GM18520 (cell line): ENCODE measurements at regions not wholly inside any gene's neighbourhood (a gene's known extent, or its start where the extent isn't known, plus 50 kb on each side); places are given as distances from the start of the nearest gene placed in this dataset.

Experiments used
- ATAC-seq: cut with Tn5 transposase; IDR thresholded peaks from one replicate; pipeline ENCODE4 v1.9.1; 2021; ENCODE audit not compliant: unreplicated experiment

DNA sequence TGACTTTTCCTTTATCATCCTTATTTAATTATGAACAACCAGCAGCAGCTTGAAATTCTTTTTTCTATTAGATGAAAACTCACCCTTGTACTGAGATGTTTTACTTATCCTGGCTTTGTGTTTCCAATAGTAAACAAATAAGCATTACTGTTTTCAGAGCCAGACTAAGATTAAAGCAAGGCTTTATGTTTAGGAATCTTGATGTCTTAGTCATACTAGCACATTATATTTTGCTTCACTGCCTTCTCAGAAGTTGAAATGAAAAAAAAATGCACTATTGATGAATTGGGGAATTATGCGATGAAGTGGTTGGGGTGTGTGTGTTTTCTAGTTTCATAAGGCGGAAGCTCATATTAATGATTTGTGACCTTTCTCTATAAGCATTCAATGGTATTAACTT lies 301.2 kb upstream of the E2F7 start:
- no peak for ATAC-seq

DNA sequence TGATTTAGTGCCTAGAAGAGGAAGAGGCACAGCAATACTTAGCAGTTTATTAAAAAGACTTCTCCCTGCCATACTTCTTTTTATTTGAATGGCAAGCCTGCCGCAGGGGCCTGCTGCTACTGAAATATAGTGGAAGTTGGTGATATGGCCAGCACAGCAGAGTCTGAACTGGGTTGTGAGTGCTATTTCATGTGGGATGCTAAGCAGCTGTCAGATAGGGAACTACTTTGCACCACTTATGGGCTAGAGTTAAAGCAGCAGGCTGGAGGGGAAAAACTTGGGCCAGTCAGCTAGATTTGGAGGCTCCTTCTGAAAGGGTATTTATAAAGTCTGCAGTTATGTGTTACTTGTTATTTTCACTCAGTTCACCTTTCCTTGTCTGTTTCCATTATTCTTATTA lies 299.0 kb upstream of the E2F7 start:
- no peak for ATAC-seq

DNA sequence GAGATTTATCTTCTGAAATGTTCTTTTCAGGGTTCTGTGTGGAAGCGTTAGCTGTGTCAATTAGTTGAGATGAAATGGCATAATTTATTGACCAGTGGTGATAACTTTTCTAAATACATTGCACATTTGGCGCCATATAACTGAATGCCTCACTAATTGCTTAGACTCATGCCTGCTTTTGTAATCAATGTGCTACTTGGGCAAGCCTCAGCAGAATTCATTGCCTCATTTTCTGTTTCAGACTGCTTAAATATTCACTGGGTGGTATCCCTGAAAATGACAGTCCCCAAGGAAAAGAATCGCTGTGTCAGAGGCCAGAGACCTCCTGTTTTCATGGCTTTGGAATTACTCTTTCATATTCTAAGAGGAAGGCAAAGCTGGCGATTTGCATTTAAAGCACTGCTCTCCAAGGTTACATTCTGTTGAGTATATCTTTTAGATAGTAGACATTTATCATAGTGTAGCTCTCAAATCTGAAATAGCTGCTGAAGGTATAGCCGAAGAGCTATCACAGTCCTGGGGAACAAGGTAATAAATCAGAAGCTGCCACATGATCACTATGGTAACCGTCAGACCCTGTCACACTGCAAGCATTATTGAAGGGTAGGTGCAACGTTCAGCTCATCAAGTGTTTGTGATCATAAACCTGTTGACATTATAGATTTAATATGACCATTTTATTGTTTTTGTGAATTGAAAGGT lies 297.3 kb upstream of the E2F7 start:
- ATAC-seq = no peak

DNA sequence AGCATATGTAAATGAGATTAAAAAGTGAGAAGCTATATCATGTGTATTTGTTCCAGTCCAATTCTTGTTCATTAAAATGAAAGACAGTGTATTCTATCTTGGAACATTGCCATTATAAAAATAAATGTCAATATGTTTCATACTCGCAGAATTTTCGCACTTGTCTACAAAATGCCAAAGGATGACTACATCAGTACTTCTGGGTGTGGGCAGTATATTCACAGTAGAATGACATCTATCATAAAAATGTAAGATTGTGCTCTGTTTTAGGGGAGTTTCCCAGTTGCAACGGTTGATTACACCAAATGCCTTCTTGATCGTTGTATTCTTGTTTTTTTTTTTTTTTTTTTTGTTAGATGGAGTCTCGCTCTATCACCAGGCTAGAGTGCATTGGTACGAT lies 292.3 kb upstream of the E2F7 start:
- no peak for ATAC-seq

DNA sequence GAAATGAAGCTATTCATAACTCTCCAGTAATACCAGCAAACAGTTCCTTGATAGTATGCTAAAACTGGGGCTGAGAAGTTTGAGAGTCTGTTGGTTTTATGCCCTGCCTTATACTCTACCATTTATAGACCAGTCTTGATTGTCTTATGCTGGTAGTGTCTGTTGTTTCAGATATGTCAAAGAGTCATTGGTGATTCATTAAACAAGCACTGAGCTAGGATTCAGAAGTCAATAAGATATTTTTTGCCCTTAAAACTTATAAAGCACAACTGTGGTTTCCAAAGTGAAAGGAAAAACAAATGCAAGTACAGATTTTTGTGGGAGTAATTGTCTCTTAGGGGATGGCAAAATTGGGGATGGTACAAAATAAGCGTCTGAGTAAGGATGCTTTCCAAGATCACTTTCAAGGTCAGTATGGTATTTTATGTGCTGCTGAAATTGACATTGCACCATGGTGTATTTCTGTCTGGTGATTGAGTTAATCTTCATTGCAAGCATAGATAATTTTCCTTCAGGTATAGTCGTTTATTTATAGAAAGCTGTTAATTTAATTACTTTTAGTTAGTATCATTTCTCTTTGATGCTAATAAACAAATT lies 289.5 kb upstream of the E2F7 start:
- no peak for ATAC-seq

DNA sequence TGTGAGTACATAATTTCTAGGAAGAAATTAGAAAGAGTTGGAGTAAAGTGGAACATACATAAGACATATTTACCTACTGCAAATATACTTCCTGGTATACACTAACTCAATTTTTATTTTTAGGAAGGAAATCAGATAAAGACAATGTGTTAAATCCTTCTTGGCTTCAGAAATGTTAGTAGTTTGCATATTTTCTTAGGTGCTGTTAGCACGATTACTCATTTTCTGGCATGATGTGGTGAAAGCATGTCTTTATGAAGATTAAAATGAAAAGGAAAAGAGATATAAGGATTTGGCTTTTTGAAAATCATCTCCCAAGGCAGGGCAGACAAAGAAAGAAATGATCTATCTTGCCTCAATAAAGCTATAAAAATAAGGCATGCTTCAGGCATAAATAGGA lies 287.6 kb upstream of the E2F7 start:
- no peak for ATAC-seq

DNA sequence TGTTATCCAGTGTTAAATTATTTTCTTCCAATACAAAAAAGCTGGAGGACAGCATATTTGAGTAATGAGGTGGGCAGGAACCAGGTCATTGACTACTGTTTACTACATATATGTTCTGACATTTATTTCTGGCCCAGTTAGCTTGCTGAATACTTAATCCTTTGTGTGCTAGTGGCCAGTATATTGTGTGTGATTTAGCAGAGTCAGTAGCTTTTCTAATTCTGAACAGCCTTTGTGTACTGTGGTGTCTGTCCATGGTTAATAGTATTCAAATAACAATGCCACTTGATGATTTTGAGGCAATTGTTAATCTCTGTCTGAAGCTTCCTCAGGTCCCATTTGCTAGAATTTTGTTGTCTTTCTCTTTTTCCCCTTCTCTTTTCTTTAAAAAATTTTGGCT lies 286.5 kb upstream of the E2F7 start:
- ATAC-seq = no peak

DNA sequence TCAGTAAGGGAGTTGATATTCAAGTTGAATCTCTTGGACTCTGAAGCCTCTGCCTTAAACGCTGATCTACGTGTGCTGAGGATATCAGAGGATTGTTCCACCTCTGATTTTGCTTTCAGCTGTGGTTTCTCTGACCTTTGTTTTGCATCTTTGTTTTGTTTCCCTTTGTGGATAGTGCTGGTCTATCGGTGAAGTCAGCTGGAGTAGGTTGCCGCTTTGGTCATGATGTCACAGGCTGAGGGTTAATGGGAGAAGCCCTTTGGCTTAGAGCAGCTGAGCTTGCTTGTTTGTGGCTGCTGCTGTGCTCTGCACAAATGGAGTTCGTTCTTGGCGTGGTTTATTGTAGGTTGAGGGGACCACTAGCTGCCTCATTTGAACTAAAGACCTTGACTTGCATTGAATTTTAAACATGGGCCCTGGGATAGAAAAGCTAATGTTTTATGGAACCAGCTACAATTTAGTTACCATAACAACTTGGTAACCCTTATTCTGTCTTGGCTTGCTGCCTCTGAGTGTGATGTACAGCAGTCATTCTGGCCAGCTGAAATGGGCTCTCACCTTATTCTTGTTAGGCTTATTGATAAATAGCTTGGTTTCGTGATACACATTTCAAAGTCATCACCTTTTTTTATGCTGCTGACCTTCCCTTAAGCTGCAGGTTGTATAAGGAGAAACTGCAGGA lies 284.5 kb upstream of the E2F7 start:
- no peak for ATAC-seq

DNA sequence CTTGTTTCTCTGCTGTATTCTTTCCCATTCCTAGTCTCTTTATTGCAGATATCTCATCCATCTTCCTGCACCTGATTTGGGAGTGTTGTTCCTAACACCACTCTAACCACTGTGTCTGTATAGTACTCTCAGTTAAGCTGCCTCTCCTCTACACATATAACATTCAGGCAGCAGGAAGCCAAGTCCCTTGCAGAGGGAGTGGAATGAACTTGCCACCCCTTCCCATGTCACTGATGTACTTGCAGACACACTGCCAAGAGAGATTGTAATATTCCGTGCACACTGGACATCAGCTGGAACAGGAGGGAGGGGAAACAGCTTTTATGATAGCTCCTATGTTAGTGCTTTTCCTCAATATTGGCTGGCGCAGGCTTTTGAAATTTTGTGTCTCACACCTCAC lies 281.6 kb upstream of the E2F7 start:
- no peak for ATAC-seq

DNA sequence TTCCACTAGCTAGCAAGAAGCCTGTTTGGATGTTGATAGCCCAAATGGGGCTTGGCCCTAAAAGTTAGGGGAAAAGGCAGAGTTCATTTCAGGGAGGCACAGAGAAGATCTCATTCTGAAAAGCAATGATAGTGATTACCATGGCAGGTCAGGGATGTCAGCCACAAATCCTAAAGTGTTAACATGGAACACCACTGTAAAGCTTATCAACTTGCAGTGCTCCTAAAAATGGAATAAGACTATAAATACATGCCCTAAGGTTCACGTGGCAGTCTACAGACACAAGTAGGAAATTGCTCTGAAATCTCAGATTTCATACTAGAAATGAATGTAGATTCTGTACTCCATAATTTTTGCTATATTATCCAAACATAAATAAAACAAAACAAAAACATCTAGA lies 280.0 kb upstream of the E2F7 start:
- no peak for ATAC-seq

DNA sequence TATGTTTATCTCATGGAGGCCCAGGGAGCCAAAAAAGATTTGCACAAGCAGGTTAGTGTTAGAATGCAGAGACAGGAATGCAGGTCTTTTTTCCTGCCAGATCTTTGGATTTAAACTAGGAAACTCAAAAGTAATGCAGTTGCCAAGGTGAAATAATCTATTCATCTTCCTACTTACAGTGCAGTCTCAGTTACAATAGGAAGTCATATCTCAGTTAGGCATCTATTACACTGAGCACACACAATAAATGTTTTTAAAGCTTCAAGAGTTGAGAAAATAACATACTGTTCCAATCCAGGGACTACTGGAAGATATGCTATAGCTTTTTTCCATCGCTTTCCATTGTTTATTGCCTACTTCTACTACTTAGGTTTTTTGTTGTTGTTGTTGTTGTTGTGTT lies 279.3 kb upstream of the E2F7 start:
- no peak for ATAC-seq

DNA sequence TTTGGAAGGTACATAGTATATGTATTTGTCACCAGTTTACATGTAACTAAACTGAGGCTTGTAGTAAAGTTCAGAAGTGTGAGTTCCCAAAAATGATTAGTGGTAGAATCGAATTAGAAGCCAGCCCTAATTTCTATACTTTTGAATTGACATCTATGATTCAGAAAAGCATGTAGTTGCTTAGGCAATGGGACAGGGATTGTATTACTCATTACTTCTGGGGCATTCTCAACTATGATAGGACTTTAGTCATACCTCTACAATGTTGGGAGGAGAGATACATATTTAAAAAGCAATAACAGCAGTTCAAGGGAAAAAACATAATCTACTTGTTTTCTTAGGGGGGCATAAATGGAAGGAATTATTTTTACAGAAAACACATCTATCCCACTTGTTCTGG lies 277.9 kb upstream of the E2F7 start:
- no peak for ATAC-seq

DNA sequence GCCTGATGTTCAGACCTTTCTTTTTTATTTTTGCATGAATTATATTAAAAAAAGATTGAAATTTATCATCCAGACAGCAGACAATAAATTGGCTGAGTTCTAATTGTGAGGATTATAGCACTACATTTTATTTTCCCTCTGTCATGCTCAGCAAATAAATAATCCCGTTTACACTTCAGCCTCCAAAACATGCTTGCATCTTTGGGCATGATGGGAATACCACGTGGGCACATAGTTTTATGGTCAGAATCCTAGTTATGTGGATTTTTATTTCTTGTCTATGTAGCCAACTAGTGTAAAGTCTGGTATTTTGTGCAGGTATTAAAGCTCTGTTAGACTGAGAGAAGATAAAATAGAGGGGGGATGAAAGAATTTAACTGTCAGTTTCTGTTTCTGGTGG lies 276.9 kb upstream of the E2F7 start:
- no peak for ATAC-seq

DNA sequence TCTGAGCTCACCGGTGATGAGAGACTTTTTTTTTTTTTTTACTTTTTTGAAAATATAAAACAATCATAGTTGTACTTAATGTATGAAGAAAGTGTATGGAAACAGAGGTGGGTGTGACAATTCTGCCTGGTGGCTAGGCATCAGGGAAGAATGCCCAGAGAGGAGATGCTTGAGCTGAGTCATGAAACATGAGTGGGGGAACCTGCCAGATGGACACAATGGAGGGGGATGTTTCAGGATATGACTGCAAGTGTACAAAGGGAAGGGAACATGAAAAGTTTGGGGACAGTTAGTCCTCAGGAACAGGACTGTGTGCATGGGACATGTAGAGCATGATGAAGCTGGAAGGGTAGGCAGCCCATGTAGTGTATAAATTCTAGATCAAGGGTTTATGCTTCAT lies 274.2 kb upstream of the E2F7 start:
- ATAC-seq = no peak

DNA sequence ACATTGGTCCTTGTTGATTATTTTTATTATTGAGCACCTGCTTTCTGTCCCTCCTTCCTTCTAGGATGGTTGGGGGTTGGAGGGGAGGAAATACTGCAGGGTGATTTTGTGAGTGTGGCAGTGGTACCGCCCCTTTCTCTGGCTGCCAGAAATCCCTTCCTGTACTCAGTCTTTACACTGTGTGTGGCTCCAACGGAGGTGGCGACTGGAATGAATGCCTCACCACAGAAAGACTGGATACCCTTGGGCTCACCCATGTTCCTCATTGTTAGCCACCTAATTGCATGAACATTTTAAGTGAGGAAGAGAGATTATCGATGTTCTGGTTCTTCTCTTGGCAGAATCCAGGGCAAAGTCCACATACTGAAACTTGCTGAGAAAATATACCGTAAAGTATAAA lies 272.0 kb upstream of the E2F7 start:
- ATAC-seq = no peak

DNA sequence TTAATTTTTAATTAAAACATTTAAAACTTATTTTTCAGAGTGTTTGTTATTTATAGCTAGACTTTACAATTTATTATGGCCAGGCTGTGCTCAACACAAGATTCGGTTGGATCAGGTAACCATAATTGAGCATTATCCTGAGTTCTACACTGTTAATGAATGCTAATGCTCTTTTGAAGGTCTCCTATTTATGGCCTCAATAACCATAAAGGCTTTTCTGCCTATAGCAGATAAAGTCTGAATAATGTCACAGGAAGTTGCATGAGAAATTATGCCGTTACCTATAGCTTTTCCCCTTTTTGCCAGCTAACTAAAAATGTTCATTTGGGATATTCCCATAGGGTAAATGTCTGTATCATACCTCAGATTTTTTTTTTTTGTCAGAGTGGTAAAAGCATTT lies 269.4 kb upstream of the E2F7 start:
- no peak for ATAC-seq

DNA sequence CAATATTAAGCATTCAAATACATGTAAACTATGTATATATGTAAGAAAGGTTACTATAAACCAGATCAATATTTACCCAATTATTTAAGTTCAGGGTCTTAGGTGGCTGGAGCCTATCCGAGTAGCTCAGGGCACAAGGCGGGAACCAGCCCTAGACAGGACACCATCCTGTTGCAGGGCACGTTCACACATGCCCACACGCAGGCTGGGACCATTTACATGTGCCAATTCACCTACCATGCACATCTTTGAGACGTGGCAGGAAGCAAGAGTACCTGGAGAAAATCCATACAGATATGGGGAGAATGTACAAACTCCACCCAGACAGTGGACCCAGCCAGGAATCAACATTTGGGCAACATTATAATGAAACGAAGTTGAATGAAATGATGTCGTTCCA lies 263.0 kb upstream of the E2F7 start:
- no peak for ATAC-seq

DNA sequence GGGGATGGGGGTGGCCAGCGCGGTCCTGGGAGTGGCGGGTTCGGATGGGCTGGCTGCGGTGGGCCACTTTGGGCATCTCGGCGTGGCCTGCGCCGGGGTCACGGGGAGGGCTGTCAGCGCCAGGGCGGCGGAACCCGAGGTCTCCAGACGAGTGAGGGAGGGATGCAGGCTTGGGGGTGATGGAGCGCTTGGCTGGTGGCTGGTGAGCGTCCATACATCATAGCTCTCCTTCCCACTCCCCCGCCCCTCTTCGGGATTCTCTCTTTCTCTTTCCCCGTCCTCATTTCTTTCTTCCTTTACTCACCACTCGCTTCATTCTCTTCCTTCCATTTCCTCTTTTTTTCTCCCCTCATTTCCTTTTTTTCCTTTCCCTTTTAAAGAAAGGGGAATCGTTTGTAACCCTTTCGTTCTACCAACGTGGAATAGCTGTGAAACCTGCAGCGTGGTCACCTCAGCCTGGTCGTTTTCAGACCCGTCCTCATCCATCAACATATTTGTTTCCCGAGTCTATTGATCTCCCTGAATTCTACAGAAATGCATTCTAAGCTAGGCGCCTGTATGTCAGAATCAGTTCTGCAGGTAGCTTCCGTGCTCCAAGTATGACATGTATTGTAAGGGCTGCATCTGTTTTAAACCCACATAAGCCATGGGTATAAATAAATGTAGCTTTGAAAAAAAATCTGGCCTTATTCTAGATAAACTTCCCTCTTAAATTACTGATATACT lies 260.3 kb upstream of the E2F7 start:
- no peak for ATAC-seq

DNA sequence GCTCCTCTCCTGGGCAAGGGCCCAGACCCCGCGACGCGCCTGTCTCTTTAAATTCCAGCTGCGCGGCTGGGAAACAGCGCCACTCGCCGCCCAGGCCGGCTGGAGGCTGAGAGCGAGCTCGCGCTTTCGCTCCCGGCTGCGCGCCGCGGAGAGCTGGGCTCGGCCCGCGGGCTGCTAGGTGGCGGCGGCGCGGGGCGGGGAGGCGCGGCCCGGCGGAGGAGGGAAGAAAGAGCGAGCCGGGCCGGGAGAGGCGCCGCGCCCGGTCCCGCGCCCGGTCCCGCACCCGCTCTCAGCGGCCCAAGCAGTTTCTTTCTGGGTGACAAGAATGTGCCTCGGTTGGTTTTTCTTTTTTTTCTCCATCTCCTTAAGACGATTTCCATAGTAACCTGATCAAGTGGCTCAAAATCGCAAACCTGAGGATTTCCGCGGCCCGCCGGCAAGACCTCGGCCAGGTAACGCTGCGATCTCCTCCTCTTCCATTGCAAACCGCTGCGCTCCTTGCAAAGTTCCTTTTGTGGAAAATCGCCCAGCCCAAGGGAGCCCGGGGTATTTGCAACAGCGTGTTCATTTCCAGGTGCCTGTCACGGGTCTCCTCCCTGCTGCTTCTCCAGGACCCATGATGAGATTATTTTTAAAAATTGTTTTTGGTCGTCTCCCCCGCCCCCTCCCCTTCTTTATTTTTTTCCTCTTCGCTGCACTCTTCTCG lies 259.5 kb upstream of the E2F7 start:
- ATAC-seq = peak; percentile 77

DNA sequence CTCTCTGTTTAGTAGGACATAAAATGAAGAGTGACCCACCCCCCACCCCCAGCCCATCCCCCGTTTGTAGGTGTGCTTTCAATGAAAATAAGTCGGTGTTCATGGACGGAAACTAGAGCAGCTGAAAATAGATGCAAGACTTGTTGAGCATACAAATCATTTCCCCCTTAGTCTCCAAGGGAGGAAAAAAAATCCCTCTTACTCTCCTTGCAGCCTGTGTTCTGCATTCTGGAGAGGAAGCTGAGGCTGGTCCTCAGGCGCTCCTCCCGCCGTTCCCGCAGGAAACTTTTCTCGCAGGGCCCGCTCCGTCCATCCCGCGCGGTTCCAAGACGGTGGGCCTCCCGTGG lies 259.0 kb upstream of the E2F7 start:
- ATAC-seq = no peak

DNA sequence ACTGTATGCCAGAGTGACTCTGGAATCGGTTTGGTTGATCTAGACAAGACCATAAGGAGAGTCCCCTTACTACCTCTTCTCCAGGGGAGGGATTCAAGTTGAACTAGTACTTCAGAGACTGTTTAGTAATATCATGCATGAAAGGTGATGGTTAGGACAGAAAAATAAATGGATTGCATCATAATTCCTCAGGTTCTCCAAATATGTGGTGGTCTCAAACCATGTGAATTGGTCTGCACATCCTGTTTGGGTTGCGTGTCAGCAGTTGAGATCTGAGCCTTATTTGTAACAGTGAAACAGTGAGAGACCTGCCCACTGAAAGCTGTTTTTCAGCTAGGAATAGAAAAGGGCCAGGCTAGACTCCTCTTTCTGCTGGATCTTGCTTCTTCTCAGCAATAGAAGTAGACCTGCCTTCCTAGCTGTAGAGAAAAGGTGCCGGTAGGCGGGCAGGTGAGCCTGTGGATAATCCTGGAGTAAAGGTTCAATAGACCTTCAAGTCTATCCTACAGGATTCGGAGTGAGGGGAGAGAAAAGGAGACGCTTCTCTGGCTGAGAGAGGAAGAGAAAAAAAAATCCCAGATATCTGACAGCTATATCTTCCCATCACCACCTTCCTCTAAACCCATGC lies 258.5 kb upstream of the E2F7 start:
- no peak for ATAC-seq
